GM21515 (cell line): ENCODE measurements at regions not wholly inside any gene's neighbourhood (a gene's known extent, or its start where the extent isn't known, plus 50 kb on each side); places are given as distances from the start of the nearest gene placed in this dataset.
A peak's percentile ranks its signal among the peaks of the same experiment; 100 is the strongest.

Source experiments
- ATAC-seq: cut with Tn5 transposase; IDR thresholded peaks from one replicate; pipeline ENCODE4 v1.9.1; 2021; ENCODE audit not compliant: unreplicated experiment

- ATAC-seq = no peak
Measured at GRCh38 chr4:11002961-11003360, 318.4 kb upstream of the CLNK start.

GRCh38 chr4:10998846-10999245 lies 314.3 kb upstream of the CLNK start:
- ATAC-seq = no peak

GRCh38 chr4:10984815-10985214 lies 300.2 kb upstream of the CLNK start:
- no peak for ATAC-seq

GRCh38 chr4:10983885-10984640 lies 299.5 kb upstream of the CLNK start:
- no peak for ATAC-seq

GRCh38 chr4:10983268-10983667 lies 298.7 kb upstream of the CLNK start:
- peak; percentile 68 for ATAC-seq

- no peak for ATAC-seq
Measured at GRCh38 chr4:10982305-10982704, 297.7 kb upstream of the CLNK start.

- ATAC-seq = no peak
Measured at GRCh38 chr4:10981576-10981975, 297.0 kb upstream of the CLNK start.

GRCh38 chr4:10981096-10981495 lies 296.5 kb upstream of the CLNK start:
- ATAC-seq = no peak

GRCh38 chr4:10979032-10979431 lies 294.5 kb upstream of the CLNK start:
- ATAC-seq = no peak

- ATAC-seq = peak; percentile 89
Measured at GRCh38 chr4:10977534-10977933, 293.0 kb upstream of the CLNK start.

- no peak for ATAC-seq
Measured at GRCh38 chr4:10974371-10974770, 289.8 kb upstream of the CLNK start.

- ATAC-seq = no peak
Measured at GRCh38 chr4:10973686-10974085, 289.1 kb upstream of the CLNK start.

GRCh38 chr4:10971800-10972401 lies 287.3 kb upstream of the CLNK start:
- no peak for ATAC-seq

GRCh38 chr4:10965196-10965595 lies 280.6 kb upstream of the CLNK start:
- ATAC-seq = no peak

- no peak for ATAC-seq
Measured at GRCh38 chr4:10963958-10964703, 279.6 kb upstream of the CLNK start.

GRCh38 chr4:10963241-10963640 lies 278.7 kb upstream of the CLNK start:
- no peak for ATAC-seq

- no peak for ATAC-seq
Measured at GRCh38 chr4:10962246-10962645, 277.7 kb upstream of the CLNK start.

GRCh38 chr4:10960389-10960788 lies 275.8 kb upstream of the CLNK start:
- no peak for ATAC-seq

GRCh38 chr4:10959586-10959985 lies 275.0 kb upstream of the CLNK start:
- no peak for ATAC-seq

GRCh38 chr4:10958226-10958856 lies 273.8 kb upstream of the CLNK start:
- no peak for ATAC-seq

- ATAC-seq = no peak
Measured at GRCh38 chr4:10951306-10951705, 266.7 kb upstream of the CLNK start.
